Retinal pigment epithelial cell (primary cell): ENCODE measurements at regions not wholly inside any gene's neighbourhood (a gene's known extent, or its start where the extent isn't known, plus 50 kb on each side); places are given as distances from the start of the nearest gene placed in this dataset.

Experiments used
- DNase-seq: peaks from one replicate; pipeline ENCODE4 v3.0.0-alpha.2; 2010; ENCODE audit warnings: low read depth
- H3K4me3 ChIP-seq: 2 replicates; pipeline ENCODE4 v1.5.1; 2011; ENCODE audit warnings: mild to moderate bottlenecking, low read length, control low read depth, moderate library complexity
- TF ChIP-seq, protein P1 (sequence below): conservative IDR thresholded peaks from 2 replicates; pipeline ENCODE4 v1.5.1; 2011; ENCODE audit warnings: low read depth, low read length, control low read depth, inconsistent platforms

GRCh38 chr22:49128874-49129273 lies 698.8 kb downstream of the BRD1 start:
- no peak for DNase-seq
- H3K4me3 ChIP-seq: no peak overlapping the region
- TF ChIP-seq, protein P1, sequence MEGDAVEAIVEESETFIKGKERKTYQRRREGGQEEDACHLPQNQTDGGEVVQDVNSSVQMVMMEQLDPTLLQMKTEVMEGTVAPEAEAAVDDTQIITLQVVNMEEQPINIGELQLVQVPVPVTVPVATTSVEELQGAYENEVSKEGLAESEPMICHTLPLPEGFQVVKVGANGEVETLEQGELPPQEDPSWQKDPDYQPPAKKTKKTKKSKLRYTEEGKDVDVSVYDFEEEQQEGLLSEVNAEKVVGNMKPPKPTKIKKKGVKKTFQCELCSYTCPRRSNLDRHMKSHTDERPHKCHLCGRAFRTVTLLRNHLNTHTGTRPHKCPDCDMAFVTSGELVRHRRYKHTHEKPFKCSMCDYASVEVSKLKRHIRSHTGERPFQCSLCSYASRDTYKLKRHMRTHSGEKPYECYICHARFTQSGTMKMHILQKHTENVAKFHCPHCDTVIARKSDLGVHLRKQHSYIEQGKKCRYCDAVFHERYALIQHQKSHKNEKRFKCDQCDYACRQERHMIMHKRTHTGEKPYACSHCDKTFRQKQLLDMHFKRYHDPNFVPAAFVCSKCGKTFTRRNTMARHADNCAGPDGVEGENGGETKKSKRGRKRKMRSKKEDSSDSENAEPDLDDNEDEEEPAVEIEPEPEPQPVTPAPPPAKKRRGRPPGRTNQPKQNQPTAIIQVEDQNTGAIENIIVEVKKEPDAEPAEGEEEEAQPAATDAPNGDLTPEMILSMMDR: no peak

GRCh38 chr22:49124608-49125007 lies 703.1 kb downstream of the BRD1 start:
- TF ChIP-seq, protein P1: no peak
- no peak for DNase-seq
- H3K4me3 ChIP-seq: no peak overlapping the region

DNA sequence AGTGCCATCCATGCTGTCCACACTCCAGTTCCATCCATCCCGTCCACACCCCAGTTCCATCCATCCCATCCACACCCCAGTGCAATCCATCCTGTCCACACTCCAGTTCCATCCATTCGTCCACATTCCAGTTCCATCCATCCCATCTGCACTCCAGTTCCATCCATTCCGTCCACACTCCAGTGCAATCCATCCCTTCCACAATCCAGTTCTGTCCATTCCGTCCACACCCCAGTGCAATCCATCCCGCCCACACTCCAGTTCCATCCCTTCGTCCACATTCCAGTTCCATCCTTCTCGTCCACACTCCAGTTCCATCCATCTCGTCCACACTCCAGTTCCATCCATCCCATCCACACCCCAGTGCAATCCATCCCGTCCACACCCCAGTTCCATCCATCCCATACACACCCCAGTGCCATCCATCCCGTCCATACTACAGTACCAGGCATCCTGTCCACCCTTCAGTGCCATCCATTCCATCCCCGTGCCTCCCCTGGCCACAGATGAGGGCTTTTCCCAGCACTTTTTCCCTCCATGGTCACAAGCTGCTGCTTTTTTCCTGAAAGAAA lies 704.0 kb downstream of the BRD1 start:
- TF ChIP-seq, protein P1: no peak
- H3K4me3 ChIP-seq: no peak overlapping the region
- no peak for DNase-seq

DNA sequence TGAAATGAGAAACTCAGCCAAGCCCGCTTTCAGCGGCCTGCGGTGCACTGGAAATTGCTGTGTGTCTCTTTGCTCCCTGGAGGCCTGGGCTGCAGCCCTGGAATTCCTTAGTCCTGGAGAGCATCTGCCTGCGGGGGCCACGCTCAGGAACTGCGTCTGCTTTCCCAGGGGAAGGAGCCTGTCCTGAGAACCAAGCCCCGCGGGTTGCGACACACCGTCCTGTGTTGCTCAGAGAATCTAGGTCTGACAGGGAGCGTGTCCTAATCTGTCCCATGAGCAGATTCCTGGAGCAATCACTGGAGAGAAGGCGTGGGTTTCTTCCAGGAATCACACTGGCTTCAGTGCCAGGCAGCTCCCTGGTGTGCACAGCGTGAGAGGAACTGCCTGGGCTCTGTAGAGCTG lies 708.1 kb downstream of the BRD1 start:
- no peak overlapping the region for H3K4me3 ChIP-seq
- TF ChIP-seq, protein P1: no peak

GRCh38 chr22:49118065-49118464 lies 709.6 kb downstream of the BRD1 start:
- H3K4me3 ChIP-seq: no peak overlapping the region
- DNase-seq: no peak
- TF ChIP-seq, protein P1: no peak

More for the DNA sequence above, 708.1 kb downstream of the BRD1 start:
- no peak for DNase-seq

GRCh38 chr22:49117486-49117885 lies 710.2 kb downstream of the BRD1 start:
- TF ChIP-seq, protein P1: no peak
- DNase-seq: no peak
- no peak overlapping the region for H3K4me3 ChIP-seq

DNA sequence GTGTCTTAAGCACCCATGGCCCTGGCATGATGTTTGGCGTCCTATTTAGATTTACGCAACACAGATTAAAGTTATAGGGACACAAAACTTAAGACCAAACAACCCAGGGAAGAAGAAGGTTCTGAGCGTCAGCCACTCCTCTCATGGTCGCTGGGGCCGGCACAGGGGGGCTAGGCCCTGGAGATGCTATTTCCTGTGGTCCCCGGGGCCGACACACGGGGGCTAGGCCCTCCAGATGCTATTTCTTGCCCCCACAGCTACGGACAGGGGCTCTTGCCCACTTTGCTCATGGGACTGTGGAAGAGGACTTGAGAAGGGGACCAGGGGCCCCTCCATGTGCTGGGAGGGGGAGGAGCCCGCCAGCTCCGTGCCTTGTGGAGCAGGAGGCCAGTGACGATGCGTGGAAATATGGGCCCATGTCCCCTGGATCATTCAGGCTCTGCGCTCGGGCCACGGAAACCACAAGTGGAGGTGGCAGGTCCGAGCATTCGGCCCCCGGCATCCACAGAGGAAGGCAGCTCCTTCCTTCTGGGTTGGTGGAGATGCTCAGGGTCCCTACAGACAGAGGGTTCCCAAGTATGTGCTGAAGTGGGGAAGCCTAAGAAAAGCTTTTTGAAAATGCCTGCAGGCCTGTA lies 711.1 kb downstream of the BRD1 start:
- TF ChIP-seq, protein P1: no peak
- no peak for DNase-seq
- H3K4me3 ChIP-seq: no peak overlapping the region
